NCI-H2227 (cell line): ENCODE measurements at regions not wholly inside any gene's neighbourhood (a gene's known extent, or its start where the extent isn't known, plus 50 kb on each side); places are given as distances from the start of the nearest gene placed in this dataset.
"Not testable (repeated sequence)": the region's sequence is repeated elsewhere in the genome, so short reads cannot be mapped to it uniquely, and the experiment has no call there.

Experiments
- DNase-seq: peaks from one replicate; lab custom pipeline; 2025; ENCODE audit not compliant: unreplicated experiment; lab: John Stamatoyannopoulos, UW

GRCh38 chr7:131961054-131961680 is 404.7 kb upstream of the PODXL start:
- DNase-seq: no peak

DNA sequence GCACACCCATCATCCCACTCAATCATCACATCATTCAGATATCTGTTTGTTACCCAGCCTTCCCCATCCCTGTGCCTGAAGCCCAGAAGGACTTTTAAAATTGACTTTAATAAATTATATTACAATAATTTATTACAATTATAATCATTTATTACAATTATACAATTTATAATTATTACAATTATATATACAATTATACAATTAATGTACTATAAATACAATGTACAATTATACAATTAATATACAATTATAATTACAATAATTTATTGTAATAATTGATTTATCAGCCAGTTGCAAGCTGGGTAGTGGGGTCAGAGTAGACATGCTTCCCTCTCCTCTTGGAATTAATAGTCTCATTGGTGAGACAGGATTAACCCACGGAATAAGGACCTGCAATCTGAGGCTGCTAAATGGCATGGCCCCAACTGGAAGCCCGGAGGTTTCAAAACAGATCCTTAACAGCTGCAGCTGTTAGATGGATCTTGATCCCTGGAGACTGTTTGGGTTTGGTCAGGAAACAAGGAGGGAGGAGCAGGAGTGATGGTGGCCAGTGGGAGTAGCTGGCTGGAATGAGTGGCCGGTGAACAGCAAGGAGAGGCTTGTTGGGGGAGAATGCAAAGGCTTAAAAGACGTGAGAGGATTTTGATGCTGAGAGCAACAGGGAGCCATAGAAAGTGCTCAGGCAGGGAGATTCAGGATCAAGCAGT is 402.8 kb upstream of the PODXL start:
- DNase-seq: no peak

- no peak for DNase-seq
Measured at GRCh38 chr7:131957338-131958020, 401.1 kb upstream of the PODXL start.

- no peak for DNase-seq
Measured at GRCh38 chr7:131956864-131957263, 400.4 kb upstream of the PODXL start.

DNA sequence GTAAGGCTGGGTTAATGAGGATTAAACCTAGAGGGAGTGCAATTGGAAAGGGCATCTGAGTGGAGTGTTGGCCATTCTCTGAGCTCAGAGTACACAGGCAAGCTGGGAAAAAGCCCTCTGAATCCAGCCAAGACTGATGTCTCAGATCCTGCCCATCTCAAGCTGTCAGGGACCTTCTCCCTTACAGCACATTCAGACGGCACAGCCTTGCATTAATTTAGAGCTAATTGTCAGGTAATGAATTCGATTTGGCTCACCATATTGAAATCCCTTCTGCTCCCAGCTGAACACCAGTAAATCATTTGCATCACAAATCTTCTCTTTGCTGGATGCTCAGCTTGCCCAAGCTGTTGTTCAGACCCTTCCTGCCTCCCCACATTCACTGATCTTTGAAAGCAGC is 399.3 kb upstream of the PODXL start:
- DNase-seq: no peak

GRCh38 chr7:131953184-131953583 is 396.8 kb upstream of the PODXL start:
- DNase-seq: no peak

DNA sequence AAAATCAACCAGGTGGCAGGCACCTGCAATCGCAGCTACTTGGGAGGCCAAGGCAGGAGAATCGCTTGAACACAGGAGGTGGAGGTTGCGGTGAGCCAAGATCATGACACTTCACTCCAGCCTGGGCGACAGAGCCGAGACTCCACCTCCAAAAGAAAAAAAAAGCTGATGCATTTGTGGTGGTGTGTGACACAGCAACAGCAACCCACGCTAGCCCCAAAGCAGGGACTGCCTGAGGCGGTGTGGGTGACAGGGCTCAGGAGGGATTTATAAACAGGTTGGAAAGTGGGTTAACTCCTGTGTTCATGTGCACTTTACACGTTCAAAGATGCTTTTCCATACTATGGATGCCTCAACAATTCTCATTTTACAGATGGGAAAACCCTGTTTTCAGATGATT is 395.9 kb upstream of the PODXL start:
- DNase-seq: no peak

- DNase-seq: no peak
Measured at GRCh38 chr7:131950758-131951157, 394.3 kb upstream of the PODXL start.

- no peak for DNase-seq
Measured at GRCh38 chr7:131949659-131950058, 393.2 kb upstream of the PODXL start.

GRCh38 chr7:131948434-131949053 is 392.1 kb upstream of the PODXL start:
- no peak for DNase-seq

GRCh38 chr7:131947661-131948060 is 391.2 kb upstream of the PODXL start:
- no peak for DNase-seq

DNA sequence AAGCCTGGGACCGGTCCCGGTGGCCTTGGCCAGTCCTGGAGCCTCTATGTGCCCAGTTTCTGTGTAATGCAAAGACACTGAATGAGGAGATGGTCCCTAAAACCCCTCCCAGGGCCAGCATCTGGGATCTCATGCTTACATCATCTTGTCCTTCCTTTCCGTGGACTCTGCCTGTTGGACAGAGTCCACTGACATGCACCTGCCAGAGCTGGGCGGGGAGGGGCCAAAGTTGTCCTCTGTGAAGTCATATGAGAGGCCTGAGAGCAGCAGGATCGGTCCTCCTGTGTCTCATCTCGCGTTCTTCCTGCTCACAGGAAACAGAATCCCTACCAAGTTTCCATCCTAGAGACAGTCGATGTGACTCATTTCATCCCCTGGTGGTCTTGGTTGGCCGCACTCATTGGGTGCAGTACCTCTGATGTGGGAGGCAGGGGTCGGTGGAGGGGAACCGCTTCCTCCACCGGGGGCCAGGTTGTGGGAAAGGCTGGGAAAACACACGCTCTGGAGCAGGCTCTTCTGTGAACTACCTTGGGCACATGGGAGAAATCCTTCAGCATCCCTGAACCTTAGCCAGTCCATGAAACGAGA is 389.6 kb upstream of the PODXL start:
- DNase-seq: no peak

DNA sequence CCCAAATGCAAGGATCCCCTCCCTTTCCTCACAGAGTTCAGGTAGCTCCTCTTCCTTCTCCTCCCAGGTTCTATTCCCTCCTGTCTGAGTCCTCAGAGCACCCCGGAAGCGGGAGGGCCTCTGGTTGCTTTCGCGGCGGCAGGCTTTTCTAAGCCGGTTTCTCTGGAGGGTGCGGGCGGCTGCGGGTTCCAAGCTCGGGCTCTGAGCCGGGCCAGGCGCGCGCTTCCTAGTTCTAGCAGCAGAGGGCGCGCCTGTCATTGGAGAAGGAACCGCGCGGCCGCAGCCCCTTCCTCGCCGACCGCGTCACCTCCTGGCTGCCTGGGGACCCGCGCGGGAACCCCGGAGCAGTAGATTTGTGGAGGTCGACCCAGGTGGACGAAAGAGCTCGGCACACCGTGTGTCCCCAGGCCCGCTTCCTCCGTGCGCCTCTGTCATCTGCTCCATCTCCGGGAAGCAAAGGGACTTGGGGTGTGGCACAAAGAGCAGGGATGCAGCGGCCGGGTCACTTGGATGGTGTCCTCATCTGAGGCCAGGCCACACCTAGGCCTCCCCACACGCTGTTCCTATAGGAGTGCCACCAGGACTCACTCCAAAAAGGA is 389.0 kb upstream of the PODXL start:
- peak; percentile 90 for DNase-seq

DNA sequence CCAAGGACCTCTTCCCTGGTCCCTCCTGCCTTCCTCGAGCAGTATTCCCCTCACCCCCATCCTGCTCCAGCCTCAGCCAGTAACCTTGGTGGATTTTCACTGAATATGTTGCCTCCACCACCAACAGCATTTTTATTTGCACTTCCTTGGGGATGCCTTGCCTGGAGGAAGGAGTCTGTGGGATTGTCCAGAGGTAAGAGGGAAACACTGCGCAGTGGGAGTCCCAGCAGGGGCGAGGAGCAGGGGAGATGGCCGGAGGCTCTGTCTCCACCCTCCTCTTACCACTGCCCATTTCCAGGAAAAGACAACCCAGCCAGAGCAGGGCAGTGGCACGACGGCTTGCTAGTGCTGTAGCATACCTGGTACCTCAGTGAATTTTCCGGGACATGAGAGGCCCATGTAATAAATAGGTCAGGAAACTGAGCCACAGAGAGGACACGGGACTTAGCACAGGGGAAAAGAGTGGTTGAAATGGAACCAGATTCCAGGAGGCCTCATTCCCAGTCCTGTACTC is 388.2 kb upstream of the PODXL start:
- DNase-seq: no peak

GRCh38 chr7:131943646-131944045 is 387.2 kb upstream of the PODXL start:
- DNase-seq: no peak

DNA sequence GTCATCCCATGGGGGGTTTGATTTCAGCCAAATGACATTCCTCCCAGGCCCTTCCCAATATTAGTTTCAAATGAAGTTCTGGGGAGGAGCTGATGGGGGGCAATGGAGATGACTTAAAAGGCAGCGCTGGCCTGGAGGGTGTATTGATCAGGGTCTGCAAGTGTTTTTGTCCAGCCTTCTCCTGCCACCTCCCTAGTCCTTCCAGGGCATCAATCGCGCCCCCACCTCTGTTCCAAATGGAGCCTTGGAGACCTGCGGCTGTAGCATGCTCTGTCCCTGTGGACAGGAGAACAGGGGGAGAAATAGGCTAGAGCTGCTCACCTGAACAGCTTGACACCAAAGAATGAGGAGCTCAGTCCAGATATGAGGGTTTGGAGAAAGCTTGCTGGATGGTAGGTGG is 386.8 kb upstream of the PODXL start:
- no peak for DNase-seq

GRCh38 chr7:131942287-131943150 is 386.1 kb upstream of the PODXL start:
- no peak for DNase-seq

GRCh38 chr7:131941291-131941690 is 384.9 kb upstream of the PODXL start:
- no peak for DNase-seq

GRCh38 chr7:131940621-131941165 is 384.3 kb upstream of the PODXL start:
- no peak for DNase-seq

DNA sequence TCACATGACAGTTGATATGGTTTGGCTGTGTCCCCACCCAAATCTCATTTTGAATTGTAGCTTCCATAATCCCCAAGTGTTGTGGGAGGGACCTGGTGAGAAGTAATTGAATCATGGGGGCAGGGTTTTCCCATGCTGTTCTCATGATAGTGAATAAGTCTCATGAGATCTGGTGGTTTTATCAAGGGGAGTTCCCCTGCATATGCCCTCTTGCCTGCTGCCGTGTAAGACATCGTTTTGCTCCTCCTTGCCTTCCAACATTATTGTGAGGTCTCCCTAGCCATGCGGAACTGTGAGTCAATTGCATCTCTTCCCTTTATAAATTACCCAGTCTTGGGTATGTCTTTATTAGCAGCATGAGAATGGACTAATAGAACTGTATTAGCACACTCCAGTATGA is 382.4 kb upstream of the PODXL start:
- not testable (repeated sequence) for DNase-seq
